Fibroblast of the conjunctiva (primary cell): ENCODE measurements at regions not wholly inside any gene's neighbourhood (a gene's known extent, or its start where the extent isn't known, plus 50 kb on each side); places are given as distances from the start of the nearest gene placed in this dataset.
"Not testable (repeated sequence)": the region's sequence is repeated elsewhere in the genome, so short reads cannot be mapped to it uniquely, and the experiment has no call there.

ENCODE experiments used
- DNase-seq: peaks from one replicate; pipeline ENCODE4 v3.0.0-alpha.2; 2010; ENCODE audit warnings: low read depth

GRCh38 chr5:1667648-1668140 lies 131.9 kb downstream of the MRPL36 start:
- no peak for DNase-seq

DNA sequence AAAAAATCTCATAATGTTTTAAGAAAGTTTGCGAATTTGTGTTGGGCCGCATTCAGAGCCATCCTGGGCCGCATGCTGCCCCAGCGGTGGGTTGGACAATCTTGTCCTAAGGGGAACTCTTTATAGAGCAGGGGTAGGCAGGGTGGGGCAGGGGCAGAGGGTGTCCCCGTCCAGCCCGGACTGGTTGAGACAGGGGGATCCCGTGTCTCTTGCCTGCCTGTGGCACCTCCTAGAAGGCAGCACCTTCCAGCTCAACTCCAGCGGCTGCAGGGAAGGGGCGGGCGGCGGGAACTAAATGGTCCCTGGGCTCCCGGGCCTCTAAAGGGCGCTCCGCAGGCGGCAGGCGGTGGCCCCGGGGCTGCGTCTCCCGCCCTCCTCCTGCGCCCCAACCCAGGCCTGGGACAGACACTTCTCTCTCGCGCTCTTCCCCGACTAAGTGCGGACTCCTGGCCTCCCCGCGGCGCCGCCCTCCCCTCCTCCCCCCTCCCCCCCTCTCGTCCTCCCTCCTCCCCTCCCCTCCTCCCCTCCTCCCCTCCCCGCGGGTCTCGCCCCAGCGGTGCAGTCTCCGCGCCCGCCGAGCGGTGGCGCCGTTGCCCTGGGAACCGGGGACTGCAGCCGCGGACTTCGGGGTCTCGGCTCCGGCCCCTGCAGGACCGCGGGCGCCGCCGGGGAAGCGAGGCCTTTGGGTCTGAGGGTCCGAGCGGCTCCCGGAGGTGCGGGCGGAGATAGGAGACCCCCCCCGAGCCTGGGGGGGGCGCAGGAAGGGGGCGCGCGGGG lies 132.6 kb downstream of the MRPL36 start:
- DNase-seq, result no peak

- no peak for DNase-seq
Observed at GRCh38 chr5:1666221-1666620, 133.4 kb downstream of the MRPL36 start.

- no peak for DNase-seq
Observed at GRCh38 chr5:1665803-1666202, 133.8 kb downstream of the MRPL36 start.

- DNase-seq, result no peak
Observed at GRCh38 chr5:1665231-1665630, 134.4 kb downstream of the MRPL36 start.

DNA sequence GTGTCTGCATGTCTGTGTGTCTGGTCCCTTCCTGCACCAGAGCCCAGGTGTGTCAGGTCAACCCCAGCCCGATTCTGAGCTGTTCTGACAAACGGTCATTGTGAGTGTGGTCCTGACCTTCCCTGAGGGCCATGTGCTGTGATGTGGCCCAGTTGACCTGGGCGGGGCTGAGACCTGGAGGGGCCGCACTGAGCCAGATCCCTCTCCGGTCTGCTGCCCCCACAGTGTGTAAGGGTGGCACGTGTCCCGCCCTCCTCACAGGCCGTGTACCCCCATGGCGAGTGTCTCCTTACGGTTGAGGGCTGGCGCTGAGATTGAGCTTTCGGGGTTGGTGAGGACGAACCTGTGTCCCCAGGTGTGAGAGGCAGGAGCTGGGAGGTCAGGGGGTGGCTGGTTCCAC lies 136.5 kb downstream of the MRPL36 start:
- no peak for DNase-seq

DNA sequence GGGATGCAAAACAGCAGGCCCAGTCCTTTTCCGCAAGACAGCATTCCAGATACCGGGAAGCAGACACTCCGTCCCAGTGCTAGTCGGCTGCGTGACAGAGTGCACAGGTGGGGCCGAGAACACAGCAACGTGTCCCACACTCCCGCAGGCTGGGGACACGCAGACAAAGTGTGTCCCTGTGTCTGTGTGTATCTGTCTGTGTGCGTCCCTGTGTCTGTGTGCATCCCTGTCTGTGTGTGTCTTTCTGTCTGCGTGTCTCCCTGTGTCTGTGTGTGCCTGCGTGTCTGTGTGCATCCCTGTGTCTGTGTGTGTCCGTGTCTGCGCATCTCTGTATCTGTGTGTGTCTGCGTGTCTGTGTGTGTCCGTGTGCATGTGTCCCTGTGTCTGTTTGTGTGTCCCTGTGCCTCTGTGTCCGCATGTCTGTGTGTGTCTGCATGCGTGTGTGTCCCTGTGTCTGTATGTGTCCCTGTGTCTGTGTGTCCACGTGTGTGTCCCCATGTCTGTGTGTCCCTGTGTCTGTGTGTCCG lies 137.0 kb downstream of the MRPL36 start:
- DNase-seq, result no peak

GRCh38 chr5:1661831-1662558 lies 137.6 kb downstream of the MRPL36 start:
- DNase-seq, result no peak

DNA sequence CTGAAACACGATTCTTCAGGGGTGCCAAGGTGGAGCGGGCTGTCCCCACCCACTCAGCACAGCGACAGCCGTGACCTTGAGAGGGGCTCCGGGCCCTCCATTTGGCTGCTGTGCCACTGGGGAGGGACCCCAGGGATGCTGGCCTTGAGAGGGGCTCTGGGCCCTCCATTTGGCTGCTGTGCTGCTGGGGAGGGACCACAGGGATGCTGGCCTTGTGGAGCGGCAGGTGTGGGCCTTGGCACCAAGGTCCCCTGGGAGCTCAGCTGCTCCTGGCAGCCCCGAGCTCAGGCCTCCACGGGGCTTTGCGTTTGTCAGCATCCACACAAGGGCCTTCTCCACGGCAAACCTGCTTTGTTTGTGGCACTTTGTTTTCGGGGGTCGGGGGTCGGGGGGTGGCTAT lies 137.6 kb upstream of the LPCAT1 start:
- DNase-seq, result no peak

DNA sequence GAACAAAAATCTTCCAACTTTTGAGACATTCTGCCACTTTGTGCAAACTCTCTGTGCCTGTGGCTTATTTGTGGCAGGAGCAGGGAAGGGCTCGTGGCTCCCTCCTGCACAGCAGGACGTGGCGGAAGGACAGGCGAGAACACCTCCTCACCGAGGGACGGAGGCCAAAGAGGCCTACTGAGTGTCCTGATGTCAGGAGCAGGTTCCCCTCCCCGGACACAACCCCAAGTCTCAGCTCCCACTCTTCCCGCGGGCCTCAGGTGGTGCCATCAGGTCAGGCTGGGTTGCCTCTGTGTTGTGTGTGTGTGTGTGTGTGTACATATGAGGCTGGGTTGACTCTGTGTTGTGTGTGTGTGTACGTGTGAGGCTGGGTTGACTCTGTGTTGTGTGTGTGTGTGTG lies 136.8 kb upstream of the LPCAT1 start:
- DNase-seq, result no peak

DNA sequence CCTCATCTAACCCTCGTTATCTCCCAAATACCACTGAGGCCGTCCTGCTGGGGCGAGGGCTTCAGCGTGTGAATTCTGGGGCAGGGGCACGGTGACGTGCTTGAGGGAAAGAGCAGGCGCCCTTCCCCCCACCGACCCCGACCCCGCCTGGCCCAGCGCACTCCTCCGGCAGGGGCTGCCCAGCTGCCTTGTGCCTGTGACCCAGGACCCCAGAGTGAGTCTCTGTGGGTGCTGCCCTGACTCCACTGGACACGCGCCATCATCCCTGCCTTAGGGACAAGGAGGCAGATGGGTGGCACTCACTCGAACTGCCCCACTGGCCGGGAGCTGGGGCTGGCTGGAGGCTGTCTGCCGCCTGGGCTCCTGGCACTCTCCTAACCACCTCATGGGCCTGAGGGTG lies 136.2 kb upstream of the LPCAT1 start:
- DNase-seq, result no peak

DNA sequence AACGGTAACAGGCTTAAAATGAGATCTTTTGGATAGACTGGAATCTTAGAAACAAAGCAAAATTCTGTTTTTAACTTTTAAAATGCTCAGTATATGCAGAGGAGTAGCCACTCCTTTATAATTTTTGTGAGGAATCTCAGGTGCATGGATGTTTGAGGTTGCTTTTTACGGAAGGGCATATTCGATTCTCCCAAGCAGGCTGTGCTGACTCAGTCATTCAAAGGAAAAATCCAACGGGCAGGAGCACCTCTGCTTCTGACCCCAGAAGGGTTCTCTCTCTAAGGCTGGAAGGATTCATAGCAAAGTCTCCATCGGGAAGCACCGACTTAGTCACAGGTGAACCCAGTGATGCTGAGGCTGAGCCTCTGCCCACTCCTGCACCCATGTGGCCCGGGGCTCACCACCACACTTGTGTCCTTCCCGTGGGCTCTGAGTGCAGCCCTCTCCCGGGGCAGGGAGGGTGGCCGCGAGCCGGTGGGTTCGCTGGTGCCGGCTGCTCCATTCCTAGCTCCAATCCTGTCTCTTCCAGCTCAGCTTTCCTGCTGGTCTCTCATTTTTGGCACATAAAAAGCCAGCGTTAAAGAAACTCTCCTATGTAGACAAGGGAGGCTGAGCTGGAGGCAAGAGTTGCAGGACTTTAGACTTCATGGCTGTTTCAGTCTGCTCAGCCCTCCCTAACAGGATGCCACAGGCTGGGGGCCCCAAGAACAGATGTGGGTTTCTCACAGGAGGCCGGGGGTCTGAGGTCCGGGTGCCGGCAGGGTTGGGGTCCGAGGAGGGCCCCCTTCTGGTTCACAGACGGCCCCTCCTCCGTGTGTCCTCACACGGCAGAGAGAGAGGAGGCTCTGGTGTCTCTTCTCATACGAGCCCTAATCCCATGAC lies 135.6 kb upstream of the LPCAT1 start:
- DNase-seq, result no peak

DNA sequence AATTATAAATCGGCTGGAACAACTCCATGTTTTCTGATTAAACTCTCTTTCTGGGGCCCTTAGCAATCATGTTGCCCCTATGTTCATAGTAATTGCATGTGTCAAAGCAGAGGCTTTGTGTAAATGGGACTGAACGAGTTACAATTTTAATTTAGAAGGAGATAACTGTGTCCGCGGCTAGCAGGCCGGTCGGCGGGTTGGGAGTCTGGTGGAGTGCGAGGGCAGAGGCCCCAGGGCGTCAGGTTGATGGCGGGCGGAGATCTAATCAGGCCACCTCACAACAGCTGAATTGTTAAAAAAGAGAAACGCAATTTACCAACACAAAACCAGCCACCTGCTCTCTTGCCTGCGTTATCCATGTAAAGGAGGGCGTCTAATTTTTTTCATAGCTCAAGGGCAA lies 134.9 kb upstream of the LPCAT1 start:
- no peak for DNase-seq

GRCh38 chr5:1657161-1657741 lies 133.5 kb upstream of the LPCAT1 start:
- DNase-seq, result no peak

DNA sequence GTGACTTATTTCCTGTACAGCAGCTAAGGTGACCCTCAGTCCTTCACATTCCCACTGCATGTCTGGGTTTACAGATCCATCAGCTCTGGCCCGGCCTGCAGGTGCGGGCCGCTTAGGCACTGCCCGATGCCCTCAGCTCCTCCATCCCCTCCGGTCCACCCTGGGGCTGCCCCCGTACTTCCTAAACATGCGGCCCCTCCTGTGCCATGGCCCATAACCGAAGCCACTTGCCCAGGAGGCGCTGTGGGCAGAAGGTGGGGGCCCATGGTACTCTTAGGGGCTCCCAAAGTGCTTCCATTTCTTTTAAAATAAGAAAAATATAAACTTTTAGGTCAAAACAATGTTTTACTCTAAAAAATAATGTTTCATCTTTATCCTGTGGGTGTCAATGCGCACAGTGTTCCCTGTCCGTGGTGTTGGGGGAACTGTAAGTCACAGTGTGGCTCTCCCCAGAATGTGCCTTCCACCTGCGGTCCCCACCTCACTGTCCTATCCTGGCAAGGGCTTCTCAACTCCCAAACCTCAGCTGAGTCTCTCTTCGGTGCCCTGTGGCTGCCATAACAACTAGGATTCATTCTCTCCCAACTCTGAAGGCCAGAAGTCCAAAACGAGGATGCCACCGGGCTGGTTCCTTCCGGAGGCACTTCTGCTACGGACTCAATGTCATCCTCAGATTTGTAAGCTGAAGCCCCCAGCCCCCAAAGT lies 132.7 kb upstream of the LPCAT1 start:
- no peak for DNase-seq

DNA sequence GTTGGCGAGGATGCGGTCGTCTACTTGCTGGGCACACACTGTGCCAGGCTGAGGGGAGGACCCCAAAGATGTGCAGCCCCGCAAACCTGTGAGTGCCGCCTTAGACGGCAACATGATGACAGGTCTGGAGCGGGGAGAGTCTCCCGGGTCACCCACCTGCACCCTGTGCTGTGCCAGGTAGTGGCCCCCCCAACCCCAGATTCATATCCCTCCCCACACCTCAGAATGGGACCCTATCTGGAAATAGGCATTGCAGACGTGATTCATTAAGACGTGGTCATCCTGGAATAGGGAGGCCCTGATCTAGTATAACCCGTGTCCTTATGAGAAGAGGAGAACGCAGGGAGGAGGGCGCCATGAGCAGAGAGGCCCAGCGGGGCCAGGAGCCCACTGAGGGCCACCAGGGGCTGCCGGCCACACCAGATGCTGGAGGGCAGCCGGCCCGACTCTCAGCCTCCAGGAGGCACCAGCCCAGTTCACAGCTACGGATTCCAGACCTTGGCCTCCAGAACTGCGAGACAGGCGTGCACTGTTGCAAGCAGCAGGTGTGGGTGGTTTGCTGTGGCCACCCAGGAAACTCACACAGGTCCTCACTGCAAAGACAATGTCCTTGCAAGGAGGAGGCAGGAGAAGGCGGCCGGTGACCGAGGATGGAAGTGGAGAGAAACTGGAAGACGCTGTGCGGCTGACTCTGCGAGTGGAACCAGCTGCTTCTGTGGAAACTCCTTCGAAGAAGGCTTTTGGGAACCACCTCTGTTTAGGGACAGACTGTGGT lies 131.9 kb upstream of the LPCAT1 start:
- DNase-seq, result no peak

- no peak for DNase-seq
Observed at GRCh38 chr5:1654786-1655495, 131.2 kb upstream of the LPCAT1 start.

DNA sequence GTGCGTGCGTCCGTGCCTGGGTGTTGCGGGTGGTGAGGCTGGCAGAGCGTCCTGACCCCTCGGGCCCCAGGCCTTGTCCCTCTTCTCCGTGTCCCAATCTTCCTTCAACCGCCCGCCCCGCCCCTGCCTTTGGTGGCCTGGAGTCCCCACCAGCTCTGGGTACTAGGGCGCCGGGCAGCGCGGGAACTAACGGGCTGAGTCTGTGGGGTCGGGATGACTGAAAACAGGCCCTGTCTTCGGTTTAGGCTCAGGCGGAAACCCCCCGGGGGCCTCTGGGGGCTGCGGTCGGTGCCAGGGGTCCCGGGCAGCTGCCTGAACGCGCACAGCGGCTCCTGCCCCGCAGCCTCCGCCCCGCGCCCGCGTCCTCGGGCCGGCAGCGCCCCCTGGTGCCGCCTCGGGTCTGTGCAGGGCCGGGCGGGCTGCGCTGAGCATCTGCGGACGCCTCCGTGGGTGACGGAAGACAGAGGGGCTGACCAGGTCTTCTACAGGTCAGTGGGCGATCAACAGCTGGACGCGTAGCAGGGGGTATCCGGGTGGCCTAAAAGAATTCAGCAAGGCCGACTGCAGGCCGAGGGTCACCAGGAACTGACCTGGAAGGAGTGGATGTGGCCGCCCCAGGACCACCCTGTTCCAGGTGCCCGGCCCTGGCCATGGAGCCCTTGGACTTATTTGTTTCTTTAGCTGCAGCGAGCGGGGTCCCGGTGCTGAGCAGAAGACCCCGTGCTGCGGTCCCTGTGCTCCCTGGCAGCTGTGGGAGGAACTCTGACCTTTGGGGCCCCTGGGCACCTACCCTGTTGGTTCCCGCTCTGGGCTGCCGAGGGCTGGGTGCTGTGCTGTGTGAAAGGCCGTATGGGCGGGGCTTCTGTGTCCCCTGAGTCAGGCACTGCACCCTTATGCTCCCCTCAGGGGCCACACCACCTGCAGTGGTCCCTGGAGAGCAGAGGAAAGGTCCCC lies 130.2 kb upstream of the LPCAT1 start:
- not testable (repeated sequence) for DNase-seq
